ENCODE measurements at regions not wholly inside any gene's neighbourhood (a gene's known extent, or its start where the extent isn't known, plus 50 kb on each side); places are given as distances from the start of the nearest gene placed in this dataset.

DNA sequence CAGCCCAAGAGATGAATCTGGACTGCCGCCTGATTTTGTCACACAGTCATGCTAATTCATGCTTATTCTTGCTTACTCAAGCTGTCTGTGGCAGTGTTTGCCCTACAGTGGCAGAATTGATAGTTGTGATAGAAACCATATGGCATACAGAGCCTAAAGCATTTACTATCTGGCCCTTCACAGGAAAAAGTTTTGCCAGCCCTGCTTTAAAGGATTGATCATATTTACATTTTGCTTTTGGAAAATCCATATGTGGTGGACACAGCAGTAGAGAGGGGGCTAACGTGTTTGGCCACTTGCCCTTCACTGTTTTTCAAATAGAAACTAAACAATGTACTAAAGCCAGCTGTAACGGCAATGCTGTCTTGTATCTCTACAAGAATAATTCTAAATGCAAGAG lies 974.0 kb upstream of the GHITM start:
- Histone ChIP-seq H3K79me1 (ENCODE audit: low read depth, low read length) (no peaks in the 10 kb centered on the region), H3K9me3 (ENCODE audit: insufficient read depth in 2 of 2, low read depth in 1 of 2, low read length in 1 of 2) (no peaks in the 10 kb centered on the region), H2AFZ (ENCODE audit: low read length) (no peak overlapping the region), H2AK5ac (ENCODE audit: low read depth, low read length) (no peak overlapping the region), H3K4me2 (ENCODE audit: insufficient read depth in 1 of 2, low read depth in 2 of 2, low read length in 2 of 2) (no peak overlapping the region), H4K8ac (ENCODE audit: extremely low read depth, insufficient read depth, low read length) (no peak overlapping the region), H3K56ac (replicated peaks; ENCODE audit: insufficient read length, low read depth, low read length) (no peak overlapping the region), H2BK15ac (ENCODE audit: low read length) (no peak overlapping the region), H2BK12ac (ENCODE audit: low read depth, low read length) (no peak overlapping the region), H3K4me1 (replicated peaks in 1 of 4; ENCODE audit: control insufficient read depth in 3 of 4, insufficient read depth in 4 of 4, low read length in 3 of 4) (no peaks in the 10 kb centered on the region), H3K9ac (replicated peaks in 1 of 4; ENCODE audit: extremely low read depth in 1 of 4, low read depth in 3 of 4, low read length in 3 of 4) (no peak overlapping the region), H3K27me3 (replicated peaks in 1 of 4; ENCODE audit: control insufficient read depth in 3 of 4, extremely low read depth in 1 of 4, insufficient read depth in 3 of 4, low read length in 3 of 4) (no peaks in the 10 kb centered on the region; a peak in 1 of 7 replicates), H3K4me3 (ENCODE audit: extremely low read depth in 1 of 4, insufficient read depth in 2 of 4, low read depth in 3 of 4, low read length in 4 of 4) (no peak overlapping the region), H4K20me1 (replicated peaks in 1 of 2; ENCODE audit: control insufficient read depth in 1 of 2, insufficient read depth in 2 of 2, low read length in 2 of 2) (no peaks in the 10 kb centered on the region), H3K79me2 (ENCODE audit: control insufficient read depth in 1 of 2, insufficient read depth in 2 of 2, low read length in 2 of 2) (no peaks in the 10 kb centered on the region), H4K91ac (replicated peaks; ENCODE audit: insufficient read length, low read length) (no peak overlapping the region), H3K36me3 (ENCODE audit: control insufficient read depth in 2 of 4, insufficient read depth in 4 of 4, low read length in 3 of 4) (no peaks in the 10 kb centered on the region), H2BK20ac (ENCODE audit: low read length) (no peak overlapping the region), H3K18ac (ENCODE audit: extremely low read depth, low read length) (no peak overlapping the region), H3K14ac (ENCODE audit: insufficient read length) (no peak overlapping the region), H2BK120ac (replicated peaks; ENCODE audit: low read depth, low read length) (no peak overlapping the region), H3K27ac (ENCODE audit: low read depth, low read length) (no peak overlapping the region), H3K23me2 (ENCODE audit: low read depth, low read length) (no peaks in the 10 kb centered on the region), H4K5ac (ENCODE audit: insufficient read length, low read depth, low read length) (no peak overlapping the region), H3K23ac (ENCODE audit: insufficient read length) (no peak overlapping the region), H2BK5ac (ENCODE audit: low read depth, low read length) (no peak overlapping the region), H3K4ac (replicated peaks; ENCODE audit: insufficient read length, low read depth, low read length) (no peak overlapping the region)
- POLR2A ChIA-PET (ENCODE audit: partially characterized antibody), result no interaction called here
- WGBS, 2 experiments (ENCODE audit: extremely low coverage in 1 of 2, insufficient coverage in 1 of 2, insufficient read length in 1 of 2, insufficient replicate concordance in 2 of 2, low coverage in 1 of 2, low lambda C conversion rate in 2 of 2, missing lambda C conversion rate in 1 of 2), result 83% methylated on average over 3 of the region's 3 CpGs; no CpG with 5 or more reads in 1 of the 2 experiments
- FAIRE-seq, result no peak
- CTCF ChIA-PET (ENCODE audit: partially characterized antibody), result interaction anchor here (1.0 to 1.7 kb wide), 4 partner anchors 58 to 354 kb away, joined by 4 to 7 read pairs (median 5); no protein-coding TSS in a partner anchor
- DNase-seq (ENCODE audit: low read depth in 1 of 2, low spot score in 2 of 2), result no peak
- TF ChIP-seq CBX5 (IDR thresholded peaks at IDR 0.05; ENCODE audit: low read depth, low read length) (no peak), POLR2AphosphoS5 (IDR thresholded peaks at IDR 0.05; ENCODE audit: low read depth, low read length) (no peak), SUZ12 (IDR thresholded peaks at IDR 0.05; ENCODE audit: low read length) (no peak), TEAD4 (IDR thresholded peaks at IDR 0.05; ENCODE audit: low read depth, low read length) (no peak), CEBPB (IDR thresholded peaks at IDR 0.05; ENCODE audit: low read depth, low read length) (no peak), CBX8 (IDR thresholded peaks at IDR 0.05; ENCODE audit: borderline replicate concordance, low read depth, low read length) (no peak), BCL11A (IDR thresholded peaks at IDR 0.05; ENCODE audit: low read depth in 2 of 2, low read length in 2 of 2) (no peak), POLR2A (IDR thresholded peaks at IDR 0.05; ENCODE audit: control extremely low read depth in 1 of 2, low read depth in 2 of 2, low read length in 2 of 2) (no peak), SP4 (IDR thresholded peaks at IDR 0.05; ENCODE audit: low read length) (no peak)
- TF ChIP-seq, protein P1, sequence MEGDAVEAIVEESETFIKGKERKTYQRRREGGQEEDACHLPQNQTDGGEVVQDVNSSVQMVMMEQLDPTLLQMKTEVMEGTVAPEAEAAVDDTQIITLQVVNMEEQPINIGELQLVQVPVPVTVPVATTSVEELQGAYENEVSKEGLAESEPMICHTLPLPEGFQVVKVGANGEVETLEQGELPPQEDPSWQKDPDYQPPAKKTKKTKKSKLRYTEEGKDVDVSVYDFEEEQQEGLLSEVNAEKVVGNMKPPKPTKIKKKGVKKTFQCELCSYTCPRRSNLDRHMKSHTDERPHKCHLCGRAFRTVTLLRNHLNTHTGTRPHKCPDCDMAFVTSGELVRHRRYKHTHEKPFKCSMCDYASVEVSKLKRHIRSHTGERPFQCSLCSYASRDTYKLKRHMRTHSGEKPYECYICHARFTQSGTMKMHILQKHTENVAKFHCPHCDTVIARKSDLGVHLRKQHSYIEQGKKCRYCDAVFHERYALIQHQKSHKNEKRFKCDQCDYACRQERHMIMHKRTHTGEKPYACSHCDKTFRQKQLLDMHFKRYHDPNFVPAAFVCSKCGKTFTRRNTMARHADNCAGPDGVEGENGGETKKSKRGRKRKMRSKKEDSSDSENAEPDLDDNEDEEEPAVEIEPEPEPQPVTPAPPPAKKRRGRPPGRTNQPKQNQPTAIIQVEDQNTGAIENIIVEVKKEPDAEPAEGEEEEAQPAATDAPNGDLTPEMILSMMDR (IDR thresholded peaks at IDR 0.05; ENCODE audit: control extremely low read depth in 1 of 3, insufficient read depth in 1 of 3, low read depth in 1 of 3, low read length in 3 of 3), result no peak
